OCI-LY7 (cell line): ENCODE measurements at regions not wholly inside any gene's neighbourhood (a gene's known extent, or its start where the extent isn't known, plus 50 kb on each side); places are given as distances from the start of the nearest gene placed in this dataset.

Experiments used
- EZH2phosphoT487 ChIP-seq: fragments of 200-600 bp; sonication (generic); IDR thresholded peaks from 2 replicates; pipeline ENCODE4 v1.6.1; 2018; ENCODE audit warnings: low read depth, borderline replicate concordance, mild to moderate bottlenecking, mixed run types, antibody characterized with exemption, low read length, moderate library complexity, mixed read lengths
- TF ChIP-seq, protein P1 (sequence below): fragments of 200-600 bp; sonication (generic); conservative IDR thresholded peaks from 2 replicates; pipeline ENCODE4 v1.5.1; 2014; ENCODE audit warnings: mild to moderate bottlenecking, antibody characterized with exemption, low read length, moderate library complexity, mixed read lengths

DNA sequence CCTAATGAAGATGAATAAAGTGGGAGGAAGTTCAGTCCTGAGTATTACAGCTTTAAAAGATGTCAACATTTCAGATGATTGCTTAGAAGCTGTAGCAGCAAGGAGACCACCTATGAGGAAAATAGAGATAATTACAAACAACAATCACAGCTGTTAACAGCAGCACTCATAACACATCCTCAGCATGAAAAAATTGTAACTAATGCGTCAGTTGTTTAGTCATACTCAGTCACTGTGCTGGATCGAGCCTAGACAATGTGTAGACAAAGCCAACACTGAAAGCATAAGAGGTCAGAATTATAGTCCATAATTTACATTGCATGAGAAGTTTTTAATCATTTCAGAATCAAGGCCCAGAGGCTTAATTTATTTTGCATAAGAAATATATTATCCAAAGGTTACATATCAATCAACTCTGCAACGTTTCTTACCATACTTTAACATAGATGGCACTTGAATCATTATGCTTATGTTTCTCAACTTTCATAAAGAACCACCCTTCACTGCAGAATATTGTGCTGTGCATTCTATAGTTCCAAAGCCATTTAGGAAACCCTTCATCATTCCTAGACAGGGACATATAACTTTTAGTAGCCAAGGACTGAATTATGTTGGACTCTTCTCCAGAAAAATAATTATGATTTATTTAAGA, 60.2 kb upstream of the HAPLN1 start:
- TF ChIP-seq, protein P1, sequence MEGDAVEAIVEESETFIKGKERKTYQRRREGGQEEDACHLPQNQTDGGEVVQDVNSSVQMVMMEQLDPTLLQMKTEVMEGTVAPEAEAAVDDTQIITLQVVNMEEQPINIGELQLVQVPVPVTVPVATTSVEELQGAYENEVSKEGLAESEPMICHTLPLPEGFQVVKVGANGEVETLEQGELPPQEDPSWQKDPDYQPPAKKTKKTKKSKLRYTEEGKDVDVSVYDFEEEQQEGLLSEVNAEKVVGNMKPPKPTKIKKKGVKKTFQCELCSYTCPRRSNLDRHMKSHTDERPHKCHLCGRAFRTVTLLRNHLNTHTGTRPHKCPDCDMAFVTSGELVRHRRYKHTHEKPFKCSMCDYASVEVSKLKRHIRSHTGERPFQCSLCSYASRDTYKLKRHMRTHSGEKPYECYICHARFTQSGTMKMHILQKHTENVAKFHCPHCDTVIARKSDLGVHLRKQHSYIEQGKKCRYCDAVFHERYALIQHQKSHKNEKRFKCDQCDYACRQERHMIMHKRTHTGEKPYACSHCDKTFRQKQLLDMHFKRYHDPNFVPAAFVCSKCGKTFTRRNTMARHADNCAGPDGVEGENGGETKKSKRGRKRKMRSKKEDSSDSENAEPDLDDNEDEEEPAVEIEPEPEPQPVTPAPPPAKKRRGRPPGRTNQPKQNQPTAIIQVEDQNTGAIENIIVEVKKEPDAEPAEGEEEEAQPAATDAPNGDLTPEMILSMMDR, result no peak
- TF ChIP-seq EZH2phosphoT487, result no peak
